Liver (tissue), 3 donors: ENCODE measurements at regions not wholly inside any gene's neighbourhood (a gene's known extent, or its start where the extent isn't known, plus 50 kb on each side); places are given as distances from the start of the nearest gene placed in this dataset.

Experiments
- ATF3 ChIP-seq: IDR thresholded peaks from 2 replicates; pipeline ENCODE4 v1.6.1; 2016; ENCODE audit warnings: antibody characterized with exemption
- CTCF ChIP-seq: fragments of 150-350 bp; IDR thresholded peaks from 2 replicates; pipeline ENCODE4 v1.5.1; 2017; ENCODE audit warnings: improper control_type of control experiment, low read depth, low read length; ENCODE audit not compliant: missing input control
- GABPA ChIP-seq, 2 donors: IDR thresholded peaks in 1 of 2; conservative IDR thresholded peaks in 1 of 2; 2 replicates each; pipeline ENCODE4 v1.6.1; 2016; ENCODE audit warnings: antibody characterized with exemption in 2 of 2, mild to moderate bottlenecking in 1 of 2, moderate library complexity in 1 of 2
- JUND ChIP-seq, 2 donors: IDR thresholded peaks; 2 replicates each; pipeline ENCODE4 v1.6.1; 2016; ENCODE audit warnings: antibody characterized with exemption in 2 of 2
- SP1 ChIP-seq: IDR thresholded peaks from 2 replicates; pipeline ENCODE4 v1.6.1; 2018; ENCODE audit warnings: antibody characterized with exemption, mild to moderate bottlenecking
- TAF1 ChIP-seq: conservative IDR thresholded peaks from 2 replicates; pipeline ENCODE4 v1.6.1; 2016; ENCODE audit warnings: antibody characterized with exemption, mild to moderate bottlenecking
- YY1 ChIP-seq: IDR thresholded peaks from 2 replicates; pipeline ENCODE4 v1.6.1; 2016; ENCODE audit warnings: antibody characterized with exemption, mild to moderate bottlenecking
- ZBTB33 ChIP-seq: IDR thresholded peaks from 2 replicates; pipeline ENCODE4 v1.6.1; 2016; ENCODE audit warnings: antibody characterized with exemption
- donor health status: healthy.
- donor health status: healthy.

- no peak for TF ChIP-seq CTCF
- TF ChIP-seq GABPA (IDR thresholded peaks at IDR 0.05 in 1 of 2, conservative IDR thresholded peaks at IDR 0.05 in 1 of 2) = no peak
- no peak for TF ChIP-seq SP1
- TF ChIP-seq JUND (IDR thresholded peaks at IDR 0.05) = no peak
- no peak for TF ChIP-seq YY1
- no peak for TF ChIP-seq ZBTB33
- TF ChIP-seq TAF1 = no peak
- no peak for TF ChIP-seq ATF3
Measured at GRCh38 chr4:108236264-108236663, 67.5 kb upstream of the LEF1 start.
